ENCODE measurements at regions not wholly inside any gene's neighbourhood (a gene's known extent, or its start where the extent isn't known, plus 50 kb on each side); places are given as distances from the start of the nearest gene placed in this dataset.

GRCh38 chr18:38933910-38934510 is 1368.4 kb upstream of the CELF4 start:
- TF ChIP-seq CTCF (IDR thresholded peaks at IDR 0.05; ENCODE audit: insufficient read depth, low read length, poor library complexity, severe bottlenecking) (no peak), EZH2phosphoT487 (conservative IDR thresholded peaks at IDR 0.05; ENCODE audit: low read length) (no peak)

Measured in SU-DHL-6 (cell line).